Stimulated activated CD4-positive, alpha-beta T cell treated with anti-CD3 and anti-CD28 coated beads, Interleukin-15, amount 100 ng/mL, for 24 hours (primary cell): ENCODE measurements at regions not wholly inside any gene's neighbourhood (a gene's known extent, or its start where the extent isn't known, plus 50 kb on each side); places are given as distances from the start of the nearest gene placed in this dataset.
A peak's percentile ranks its signal among the peaks of the same experiment; 100 is the strongest.
"Not testable (repeated sequence)": the region's sequence is repeated elsewhere in the genome, so short reads cannot be mapped to it uniquely, and the experiment has no call there.

Experiments
- DNase-seq: peaks from one replicate; pipeline ENCODE4 v3.0.0-alpha.2; 2020

DNA sequence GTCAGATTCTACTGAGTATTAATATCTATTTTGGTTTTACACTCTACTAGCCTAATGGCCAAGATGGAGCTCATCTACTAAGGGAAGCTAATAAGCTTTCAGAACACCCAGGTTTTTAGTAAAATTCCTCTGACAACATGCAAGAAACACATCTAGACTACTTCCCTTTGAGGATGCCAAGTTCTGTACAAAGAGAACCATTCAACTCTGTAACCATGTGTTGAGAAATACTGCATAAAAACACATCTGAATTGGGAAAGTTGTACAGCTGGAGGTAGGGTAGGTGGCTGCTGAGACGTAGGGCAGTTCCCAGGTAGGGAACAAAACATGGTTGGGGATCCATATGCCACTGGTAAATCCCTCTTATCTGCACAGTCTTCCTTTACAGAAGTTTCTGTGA lies 66.2 kb downstream of the SC5D start:
- DNase-seq = no peak

GRCh38 chr11:121359591-121359990 lies 67.0 kb downstream of the SC5D start:
- no peak for DNase-seq

GRCh38 chr11:121362955-121363354 lies 70.4 kb downstream of the SC5D start:
- DNase-seq = not testable (repeated sequence)

GRCh38 chr11:121365304-121365703 lies 72.7 kb downstream of the SC5D start:
- DNase-seq = no peak

DNA sequence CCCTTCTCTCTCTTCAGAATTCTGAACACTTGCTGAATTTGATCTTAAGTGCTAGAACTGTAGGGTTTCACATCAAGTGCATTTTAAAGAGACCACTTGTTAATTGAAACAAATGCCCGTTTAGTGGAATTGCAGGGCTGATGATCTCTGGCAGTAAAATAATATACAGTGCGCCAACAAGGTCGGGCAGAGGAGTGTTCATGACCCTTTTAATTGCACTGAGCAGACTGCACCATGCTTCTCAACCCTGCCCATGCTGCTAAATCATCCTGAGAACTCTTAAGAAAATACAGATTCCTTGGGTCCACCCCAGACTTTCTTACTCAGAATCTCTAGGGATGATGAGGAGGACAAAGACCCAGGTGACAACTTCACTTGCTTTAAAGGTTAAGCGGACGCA lies 73.5 kb downstream of the SC5D start:
- no peak for DNase-seq

GRCh38 chr11:121367001-121367843 lies 74.7 kb downstream of the SC5D start:
- DNase-seq = peak; percentile 26

- DNase-seq = no peak
Observed at GRCh38 chr11:121367844-121368225, 75.3 kb downstream of the SC5D start.

DNA sequence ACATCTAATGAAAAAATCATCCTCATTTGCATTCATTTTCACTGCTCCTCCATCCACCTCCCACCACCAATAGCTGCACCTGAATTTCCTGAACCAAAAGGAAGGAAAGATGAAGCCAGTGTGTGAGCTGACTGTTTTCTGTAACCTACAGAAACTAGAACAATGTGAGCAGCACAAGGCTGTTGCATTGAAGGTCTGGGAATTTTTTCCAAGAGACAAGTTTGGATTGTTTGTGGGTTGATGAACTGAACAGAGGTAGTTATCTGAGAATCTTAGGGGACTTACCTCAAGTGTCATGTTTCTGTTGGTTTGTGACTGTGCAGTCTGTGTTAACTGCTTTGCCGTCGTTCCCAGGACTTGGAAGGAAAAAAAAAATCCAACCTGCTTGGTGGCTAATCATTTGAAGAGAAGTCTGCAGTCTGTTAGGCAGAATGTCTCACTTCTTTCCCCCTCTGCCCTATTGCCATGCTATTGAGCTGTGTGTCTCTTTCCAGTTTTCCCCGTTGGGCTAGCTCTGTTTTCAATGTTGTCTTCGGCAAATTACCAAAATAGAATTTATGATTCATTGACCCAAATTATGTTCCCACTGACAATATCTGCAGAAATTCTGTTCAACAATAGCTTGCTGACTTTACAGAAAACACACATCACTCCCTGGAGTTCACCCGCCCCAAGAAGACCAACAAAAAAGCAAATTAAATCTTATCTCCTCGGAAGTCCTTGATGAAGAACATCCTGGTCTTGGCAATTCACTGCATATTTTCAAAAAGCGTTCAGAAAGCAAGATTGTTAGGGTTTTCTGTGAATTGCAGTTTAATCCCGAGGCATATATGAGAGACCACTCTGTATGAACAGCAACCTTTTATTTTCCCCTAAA lies 76.0 kb downstream of the SC5D start:
- DNase-seq = no peak

DNA sequence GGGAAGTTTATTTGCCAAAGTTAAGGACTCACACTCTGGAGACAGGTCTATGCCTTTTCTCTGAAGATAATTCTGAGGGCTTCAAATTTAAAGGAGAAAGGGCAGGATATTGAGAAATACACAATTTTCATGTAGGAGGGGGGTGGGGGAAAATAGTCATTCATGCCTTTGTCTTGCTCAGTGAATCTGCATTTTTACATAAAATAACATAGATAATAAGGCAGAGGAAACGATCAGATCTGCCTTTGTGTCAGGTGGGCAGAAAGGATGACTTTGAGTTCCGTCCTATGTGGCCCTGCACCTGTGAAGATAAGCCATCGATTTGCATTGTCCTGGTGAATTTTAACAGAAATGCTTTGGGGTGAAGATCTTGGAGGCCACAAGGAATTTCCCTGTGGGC lies 76.8 kb downstream of the SC5D start:
- no peak for DNase-seq

GRCh38 chr11:121372028-121372427 lies 79.5 kb downstream of the SC5D start:
- no peak for DNase-seq

DNA sequence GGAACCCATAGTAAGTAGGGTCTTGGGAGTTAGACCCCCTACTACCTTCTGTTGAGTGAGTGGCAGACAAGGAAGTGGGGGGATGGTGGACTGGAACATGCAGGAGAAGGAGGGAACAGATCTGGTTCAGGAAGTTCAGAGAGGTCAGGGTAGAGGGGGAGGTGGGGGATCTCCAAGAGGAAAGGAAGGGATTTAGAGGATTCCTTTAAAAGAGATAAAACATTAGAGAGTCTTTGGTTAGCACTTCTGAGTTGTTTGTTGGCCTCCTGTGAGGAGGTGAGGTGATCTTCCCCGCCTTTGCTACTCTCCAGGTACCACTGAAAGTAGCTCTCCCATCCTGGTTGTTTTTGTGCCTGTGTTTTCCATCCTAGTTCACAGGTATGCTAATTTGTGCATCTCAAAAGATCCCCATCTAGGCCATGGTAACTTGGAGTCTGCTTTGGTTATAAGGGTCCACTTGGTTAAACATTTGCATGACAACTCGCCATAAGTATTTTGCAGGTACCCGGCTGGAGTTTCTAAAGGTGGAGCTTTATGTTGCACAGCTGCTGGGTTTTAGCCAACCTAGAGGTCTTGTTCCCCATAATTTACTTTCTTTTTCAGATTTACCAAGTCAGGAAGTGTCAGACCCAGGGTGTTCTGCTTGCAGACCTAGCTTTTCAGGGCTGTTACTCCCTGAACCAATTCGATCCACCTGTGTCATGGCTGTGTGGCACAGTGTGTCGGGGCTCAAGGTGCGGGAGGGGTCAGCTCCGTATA lies 79.3 kb upstream of the SORL1 start:
- no peak for DNase-seq

GRCh38 chr11:121374286-121374985 lies 77.7 kb upstream of the SORL1 start:
- no peak for DNase-seq

- no peak for DNase-seq
Observed at GRCh38 chr11:121376130-121376529, 76.0 kb upstream of the SORL1 start.

GRCh38 chr11:121379145-121379810 lies 72.8 kb upstream of the SORL1 start:
- DNase-seq = peak; percentile 8

DNA sequence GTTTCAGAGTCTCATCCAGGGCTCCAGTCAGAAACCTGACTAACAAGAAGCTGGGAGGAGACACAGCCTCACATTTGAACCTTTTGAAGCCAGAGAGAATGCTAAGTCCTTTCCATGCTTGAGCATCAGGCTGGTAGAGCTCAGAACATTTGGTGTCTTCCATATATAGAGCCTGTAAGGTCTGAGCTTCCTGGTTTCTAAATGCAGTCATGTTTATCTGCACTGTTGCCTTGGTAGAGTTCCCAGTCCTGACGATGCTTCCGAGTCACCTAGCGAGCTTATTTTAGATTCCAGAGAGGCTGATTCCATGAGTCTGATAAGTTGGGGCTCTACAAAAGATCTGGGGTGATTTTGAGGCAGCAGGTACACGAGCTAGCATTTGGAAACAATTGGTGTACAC lies 68.4 kb upstream of the SORL1 start:
- no peak for DNase-seq

- no peak for DNase-seq
Observed at GRCh38 chr11:121385688-121386087, 66.4 kb upstream of the SORL1 start.
